ENCODE measurements at regions not wholly inside any gene's neighbourhood (a gene's known extent, or its start where the extent isn't known, plus 50 kb on each side); places are given as distances from the start of the nearest gene placed in this dataset.

DNA sequence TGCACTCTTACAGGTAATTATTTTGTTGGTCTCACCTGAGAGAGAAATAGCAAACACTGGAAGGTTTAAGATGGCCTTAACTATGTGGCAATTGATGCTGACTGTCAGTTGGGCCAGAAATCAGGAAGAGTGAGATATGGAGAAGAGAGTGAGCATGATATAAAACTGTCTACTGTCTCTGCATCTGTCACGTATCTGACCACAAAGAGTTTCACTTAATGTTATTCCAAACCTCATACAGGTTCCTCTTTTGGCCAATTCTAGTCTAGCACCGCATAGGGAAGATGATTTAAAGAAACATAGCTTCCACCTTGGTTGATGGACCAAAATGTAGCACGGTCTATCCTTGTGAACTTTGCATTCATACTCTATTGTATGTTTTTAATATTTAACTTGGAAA lies 381.0 kb upstream of the BOD1L1 start:
- in situ Hi-C loops (cut with MboI; ENCODE audit: low pct_unique_long_range_greater_than_20kb, low sequenced_read_pairs, unreplicated experiment) = no loop called here
- DNase-seq (ENCODE audit: low spot score) = no peak
- TF ChIP-seq, protein P1, sequence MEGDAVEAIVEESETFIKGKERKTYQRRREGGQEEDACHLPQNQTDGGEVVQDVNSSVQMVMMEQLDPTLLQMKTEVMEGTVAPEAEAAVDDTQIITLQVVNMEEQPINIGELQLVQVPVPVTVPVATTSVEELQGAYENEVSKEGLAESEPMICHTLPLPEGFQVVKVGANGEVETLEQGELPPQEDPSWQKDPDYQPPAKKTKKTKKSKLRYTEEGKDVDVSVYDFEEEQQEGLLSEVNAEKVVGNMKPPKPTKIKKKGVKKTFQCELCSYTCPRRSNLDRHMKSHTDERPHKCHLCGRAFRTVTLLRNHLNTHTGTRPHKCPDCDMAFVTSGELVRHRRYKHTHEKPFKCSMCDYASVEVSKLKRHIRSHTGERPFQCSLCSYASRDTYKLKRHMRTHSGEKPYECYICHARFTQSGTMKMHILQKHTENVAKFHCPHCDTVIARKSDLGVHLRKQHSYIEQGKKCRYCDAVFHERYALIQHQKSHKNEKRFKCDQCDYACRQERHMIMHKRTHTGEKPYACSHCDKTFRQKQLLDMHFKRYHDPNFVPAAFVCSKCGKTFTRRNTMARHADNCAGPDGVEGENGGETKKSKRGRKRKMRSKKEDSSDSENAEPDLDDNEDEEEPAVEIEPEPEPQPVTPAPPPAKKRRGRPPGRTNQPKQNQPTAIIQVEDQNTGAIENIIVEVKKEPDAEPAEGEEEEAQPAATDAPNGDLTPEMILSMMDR (IDR thresholded peaks at IDR 0.05; ENCODE audit: extremely low read depth, insufficient read depth, missing control alignments) = no peak

DNA sequence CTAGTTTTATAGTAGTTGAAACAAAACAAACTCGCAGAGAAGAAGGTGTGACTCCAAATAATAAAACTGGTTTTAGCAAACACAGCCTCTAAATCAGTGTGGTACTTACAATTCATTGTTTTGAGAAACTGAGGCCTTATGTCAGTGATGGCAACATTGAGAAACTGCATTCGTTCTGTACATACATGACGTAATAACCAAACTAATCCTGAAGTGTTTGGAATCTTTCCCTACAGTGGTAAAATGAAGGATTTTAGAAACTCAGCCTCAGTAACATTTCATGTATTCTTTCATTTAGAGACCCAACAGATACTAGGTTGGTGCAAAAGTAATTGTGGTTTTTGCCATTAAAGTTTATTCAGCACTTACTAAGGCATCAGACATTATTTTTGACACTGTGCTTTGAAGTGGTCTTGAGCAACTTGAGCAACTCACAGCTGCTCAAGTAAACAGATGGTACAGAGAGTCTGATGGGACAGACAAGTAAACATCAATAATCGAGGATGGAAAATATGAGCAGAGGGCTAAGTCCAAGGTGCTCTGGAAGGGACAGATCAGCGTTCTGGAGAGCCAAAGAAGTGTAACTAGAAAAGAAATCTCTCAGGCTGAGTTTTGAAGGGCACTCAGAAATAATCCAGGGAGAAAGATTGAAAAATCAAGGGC lies 390.8 kb upstream of the BOD1L1 start:
- TF ChIP-seq, protein P1 (IDR thresholded peaks at IDR 0.05; ENCODE audit: extremely low read depth, insufficient read depth, missing control alignments) = no peak
- no peak for DNase-seq (ENCODE audit: low spot score)
- in situ Hi-C loops (cut with MboI; ENCODE audit: low pct_unique_long_range_greater_than_20kb, low sequenced_read_pairs, unreplicated experiment) = no loop called here

DNA sequence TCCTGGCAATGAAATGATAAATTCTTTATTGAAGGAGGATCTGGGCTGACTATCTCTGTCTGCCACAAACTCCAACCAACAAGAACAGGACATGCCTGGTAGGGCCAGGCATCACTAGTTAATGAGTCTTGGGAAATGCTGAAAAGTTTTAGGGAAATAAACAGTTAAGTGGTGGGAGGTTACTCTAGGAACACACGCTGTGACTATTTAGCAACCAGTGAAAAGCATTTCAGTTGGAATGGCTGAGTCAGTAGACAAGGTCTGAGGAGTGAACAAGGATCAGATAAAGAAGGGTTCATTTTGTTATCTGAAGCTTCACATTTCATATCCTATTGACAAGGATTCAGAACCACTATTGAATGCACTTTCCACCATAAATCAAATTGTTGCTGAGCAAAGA lies 394.9 kb upstream of the BOD1L1 start:
- TF ChIP-seq, protein P1 (IDR thresholded peaks at IDR 0.05; ENCODE audit: extremely low read depth, insufficient read depth, missing control alignments) = no peak
- no peak for DNase-seq (ENCODE audit: low spot score)
- in situ Hi-C loops (cut with MboI; ENCODE audit: low pct_unique_long_range_greater_than_20kb, low sequenced_read_pairs, unreplicated experiment) = no loop called here

GRCh38 chr4:14023036-14023435 lies 395.5 kb upstream of the BOD1L1 start:
- TF ChIP-seq, protein P1 (IDR thresholded peaks at IDR 0.05; ENCODE audit: extremely low read depth, insufficient read depth, missing control alignments) = no peak
- DNase-seq (ENCODE audit: low spot score) = no peak
- in situ Hi-C loops (cut with MboI; ENCODE audit: low pct_unique_long_range_greater_than_20kb, low sequenced_read_pairs, unreplicated experiment) = no loop called here

GRCh38 chr4:14023896-14024295 lies 396.4 kb upstream of the BOD1L1 start:
- in situ Hi-C loops (cut with MboI; ENCODE audit: low pct_unique_long_range_greater_than_20kb, low sequenced_read_pairs, unreplicated experiment) = no loop called here
- TF ChIP-seq, protein P1 (IDR thresholded peaks at IDR 0.05; ENCODE audit: extremely low read depth, insufficient read depth, missing control alignments) = no peak

GRCh38 chr4:14025111-14025510 lies 397.6 kb upstream of the BOD1L1 start:
- no peak for DNase-seq (ENCODE audit: low spot score)
- in situ Hi-C loops (cut with MboI; ENCODE audit: low pct_unique_long_range_greater_than_20kb, low sequenced_read_pairs, unreplicated experiment) = no loop called here

More at GRCh38 chr4:14023896-14024295, 396.4 kb upstream of the BOD1L1 start:
- DNase-seq (ENCODE audit: low spot score) = no peak

More at GRCh38 chr4:14025111-14025510, 397.6 kb upstream of the BOD1L1 start:
- TF ChIP-seq, protein P1 (IDR thresholded peaks at IDR 0.05; ENCODE audit: extremely low read depth, insufficient read depth, missing control alignments) = no peak
